HCT116 (cell line): ENCODE measurements at regions not wholly inside any gene's neighbourhood (a gene's known extent, or its start where the extent isn't known, plus 50 kb on each side); places are given as distances from the start of the nearest gene placed in this dataset.

Experiments
- CTCF ChIP-seq, 3 experiments: fragments of 200-600 bp in 1 of 3; sonication (generic) in 1 of 3; IDR thresholded peaks in 2 of 3; conservative IDR thresholded peaks in 1 of 3; 2 replicates each; pipeline ENCODE4 v1.5.1; 2012 to 2017; ENCODE audit warnings: low read depth in 2 of 3, low read length in 2 of 3, antibody characterized with exemption in 1 of 3, borderline replicate concordance in 1 of 3, control low read depth in 1 of 3, mild to moderate bottlenecking in 1 of 3, mixed read lengths in 1 of 3, mixed run types in 1 of 3, moderate library complexity in 1 of 3; ENCODE audit not compliant: insufficient read depth in 1 of 3
- ELF1 ChIP-seq: IDR thresholded peaks from 2 replicates; pipeline ENCODE4 v1.6.1; 2012; ENCODE audit warnings: low read depth, borderline replicate concordance
- EZH2 ChIP-seq: fragments of 200-600 bp; sonication (generic); IDR thresholded peaks from 2 replicates; pipeline ENCODE4 v1.6.1; 2017; ENCODE audit warnings: antibody characterized with exemption, mixed run types
- EZH2phosphoT487 ChIP-seq: fragments of 200-600 bp; IDR thresholded peaks from 2 replicates; pipeline ENCODE4 v1.6.1; 2018; ENCODE audit warnings: antibody characterized with exemption, borderline replicate concordance
- MAX ChIP-seq: IDR thresholded peaks from 2 replicates; pipeline ENCODE4 v1.6.1; 2012
- POLR2A ChIP-seq: IDR thresholded peaks from 2 replicates; pipeline ENCODE4 v1.7.0; 2011; ENCODE audit warnings: borderline replicate concordance; ENCODE audit not compliant: insufficient read depth, insufficient read length; ENCODE audit errors: extremely low read depth
- POLR2AphosphoS5 ChIP-seq: IDR thresholded peaks from 2 replicates; pipeline ENCODE4 v1.6.1; 2011; ENCODE audit warnings: mild to moderate bottlenecking, low read depth, low read length, moderate library complexity
- SIN3A ChIP-seq: IDR thresholded peaks from 2 replicates; pipeline ENCODE4 v1.6.1; 2012; ENCODE audit warnings: low read depth
- SRF ChIP-seq: IDR thresholded peaks from 2 replicates; pipeline ENCODE4 v1.6.1; 2012; ENCODE audit warnings: low read depth
- ZFX ChIP-seq: fragments of 450-650 bp; IDR thresholded peaks from 2 replicates; pipeline ENCODE4 v1.6.1; 2017
- TF ChIP-seq, protein P1 (sequence below): IDR thresholded peaks from 2 replicates; pipeline ENCODE4 v1.6.1; 2012; ENCODE audit warnings: low read depth

GRCh38 chr18:29225351-29225750, 1048.4 kb upstream of the CDH2 start:
- TF ChIP-seq CTCF (IDR thresholded peaks at IDR 0.05 in 2 of 3, conservative IDR thresholded peaks at IDR 0.05 in 1 of 3; ENCODE audit: borderline replicate concordance in 1 of 3, insufficient read depth in 1 of 3, low read depth in 2 of 3, low read length in 2 of 3) (no peak), POLR2A (no peak), ELF1 (no peak), SIN3A (no peak), EZH2 (no peak), ZFX (no peak), EZH2phosphoT487 (no peak), MAX (no peak), SRF (no peak), POLR2AphosphoS5 (no peak)
- TF ChIP-seq, protein P1, sequence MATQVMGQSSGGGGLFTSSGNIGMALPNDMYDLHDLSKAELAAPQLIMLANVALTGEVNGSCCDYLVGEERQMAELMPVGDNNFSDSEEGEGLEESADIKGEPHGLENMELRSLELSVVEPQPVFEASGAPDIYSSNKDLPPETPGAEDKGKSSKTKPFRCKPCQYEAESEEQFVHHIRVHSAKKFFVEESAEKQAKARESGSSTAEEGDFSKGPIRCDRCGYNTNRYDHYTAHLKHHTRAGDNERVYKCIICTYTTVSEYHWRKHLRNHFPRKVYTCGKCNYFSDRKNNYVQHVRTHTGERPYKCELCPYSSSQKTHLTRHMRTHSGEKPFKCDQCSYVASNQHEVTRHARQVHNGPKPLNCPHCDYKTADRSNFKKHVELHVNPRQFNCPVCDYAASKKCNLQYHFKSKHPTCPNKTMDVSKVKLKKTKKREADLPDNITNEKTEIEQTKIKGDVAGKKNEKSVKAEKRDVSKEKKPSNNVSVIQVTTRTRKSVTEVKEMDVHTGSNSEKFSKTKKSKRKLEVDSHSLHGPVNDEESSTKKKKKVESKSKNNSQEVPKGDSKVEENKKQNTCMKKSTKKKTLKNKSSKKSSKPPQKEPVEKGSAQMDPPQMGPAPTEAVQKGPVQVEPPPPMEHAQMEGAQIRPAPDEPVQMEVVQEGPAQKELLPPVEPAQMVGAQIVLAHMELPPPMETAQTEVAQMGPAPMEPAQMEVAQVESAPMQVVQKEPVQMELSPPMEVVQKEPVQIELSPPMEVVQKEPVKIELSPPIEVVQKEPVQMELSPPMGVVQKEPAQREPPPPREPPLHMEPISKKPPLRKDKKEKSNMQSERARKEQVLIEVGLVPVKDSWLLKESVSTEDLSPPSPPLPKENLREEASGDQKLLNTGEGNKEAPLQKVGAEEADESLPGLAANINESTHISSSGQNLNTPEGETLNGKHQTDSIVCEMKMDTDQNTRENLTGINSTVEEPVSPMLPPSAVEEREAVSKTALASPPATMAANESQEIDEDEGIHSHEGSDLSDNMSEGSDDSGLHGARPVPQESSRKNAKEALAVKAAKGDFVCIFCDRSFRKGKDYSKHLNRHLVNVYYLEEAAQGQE, result no peak
